NCI-H2029 treated with DMSO at 0.1 percent for 48 hours (cell line): ENCODE measurements at regions not wholly inside any gene's neighbourhood (a gene's known extent, or its start where the extent isn't known, plus 50 kb on each side); places are given as distances from the start of the nearest gene placed in this dataset.
A peak's percentile ranks its signal among the peaks of the same experiment; 100 is the strongest.

Experiments
- DNase-seq: peaks from one replicate; lab custom pipeline; 2025; lab: John Stamatoyannopoulos, UW

DNA sequence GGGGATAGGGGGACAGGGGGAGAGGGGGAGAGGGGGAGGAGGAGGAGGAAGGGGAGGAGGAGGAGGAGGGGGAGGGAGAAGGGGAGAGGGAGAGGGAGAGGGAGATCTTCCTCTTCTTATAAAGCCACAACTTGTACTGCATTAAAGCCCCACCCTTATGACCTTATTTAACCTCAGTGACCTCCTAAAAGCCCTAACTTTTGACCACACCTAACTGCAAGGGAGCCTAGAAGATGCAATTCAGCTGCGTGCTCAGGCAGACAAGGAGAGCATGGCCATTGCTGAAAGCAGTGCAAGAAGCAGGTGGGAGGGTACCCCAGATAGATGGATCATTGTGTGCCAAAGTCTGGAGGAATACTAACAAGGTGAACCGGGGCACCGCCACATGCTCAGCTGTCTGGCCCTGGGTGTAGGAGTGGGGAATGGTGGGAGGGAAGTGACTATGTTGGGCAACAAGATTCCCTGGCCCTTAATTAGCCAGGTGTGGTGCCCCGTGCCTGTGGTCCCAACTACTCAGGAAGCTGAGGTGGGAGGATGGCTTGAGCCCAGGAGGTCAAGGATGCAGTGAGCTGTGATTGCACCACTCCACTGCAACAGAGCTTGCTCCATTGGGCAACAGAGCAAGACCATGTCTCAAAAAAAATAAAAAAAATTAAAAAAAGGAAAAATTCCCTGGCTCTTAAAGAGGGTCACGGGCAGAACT is 125.4 kb upstream of the BOD1 start:
- no peak for DNase-seq

DNA sequence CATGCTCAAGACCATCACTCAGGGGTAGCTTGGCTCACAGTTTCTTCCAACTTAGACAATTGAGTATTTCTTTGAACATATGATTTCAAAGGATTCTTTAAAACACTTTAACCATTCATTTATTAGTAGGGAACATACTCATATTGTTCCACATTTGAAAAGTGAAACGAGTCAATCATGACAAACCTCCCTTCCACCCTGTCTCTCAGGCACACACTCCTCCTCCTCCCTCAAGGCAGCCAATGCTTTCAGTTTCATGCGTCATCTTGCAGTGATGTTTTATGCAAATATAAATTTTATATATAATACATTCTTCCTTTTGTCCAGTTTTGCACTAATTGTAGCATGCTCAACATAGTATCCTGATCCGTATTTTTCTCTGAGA is 126.0 kb upstream of the BOD1 start:
- DNase-seq = no peak

DNA sequence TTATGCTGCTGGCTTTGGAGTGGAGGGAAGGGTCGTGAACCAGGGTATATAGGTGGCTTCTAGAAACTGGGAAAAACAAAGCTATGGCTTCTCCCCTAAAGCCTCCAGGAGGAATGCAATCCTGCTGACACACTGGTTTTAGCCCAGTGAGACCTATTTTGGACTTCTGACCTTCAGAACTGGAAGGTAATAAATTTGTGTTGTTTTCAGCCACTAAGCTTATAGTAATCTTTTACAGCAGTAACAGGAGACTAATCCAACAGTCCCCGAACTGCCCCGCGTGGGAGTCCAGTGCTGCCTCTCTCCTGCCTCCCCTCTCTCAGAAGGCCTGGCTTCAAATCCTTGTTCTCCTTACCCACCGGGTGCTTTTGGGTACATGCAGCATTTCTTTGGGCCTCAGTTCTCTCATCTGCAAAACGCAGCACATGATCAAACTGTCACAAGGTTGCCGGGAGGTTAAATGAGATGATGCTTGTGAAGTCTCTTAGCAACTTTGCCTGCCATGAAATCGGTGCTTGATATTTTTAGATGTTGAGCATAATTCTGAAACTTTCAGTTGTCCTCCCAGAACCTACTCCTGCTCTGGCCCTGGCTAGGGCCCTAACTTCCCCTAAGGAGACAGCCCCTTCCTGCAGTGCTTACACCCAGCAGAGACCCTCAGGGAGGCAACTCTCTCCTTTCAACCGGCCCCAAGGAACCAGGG is 127.3 kb upstream of the BOD1 start:
- no peak for DNase-seq

DNA sequence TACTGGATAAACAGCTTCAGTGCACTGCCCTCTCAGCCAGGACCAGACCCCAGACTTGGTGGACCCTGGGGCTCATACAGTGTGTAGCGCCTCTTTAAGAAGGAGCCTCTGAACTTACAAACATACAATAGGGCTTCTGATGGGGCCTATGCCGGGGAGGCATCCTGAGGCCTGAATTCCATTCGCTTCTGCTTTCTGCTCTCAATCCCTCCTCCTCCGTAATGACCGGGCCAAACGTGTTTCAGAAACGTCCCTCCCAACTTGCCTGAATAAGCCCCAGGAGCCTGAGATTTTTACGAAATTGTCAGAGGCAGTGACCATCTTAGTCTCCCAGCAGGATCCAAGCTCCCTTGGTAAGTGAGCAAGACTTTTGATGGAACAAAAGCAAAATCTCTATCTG is 128.1 kb upstream of the BOD1 start:
- no peak for DNase-seq

DNA sequence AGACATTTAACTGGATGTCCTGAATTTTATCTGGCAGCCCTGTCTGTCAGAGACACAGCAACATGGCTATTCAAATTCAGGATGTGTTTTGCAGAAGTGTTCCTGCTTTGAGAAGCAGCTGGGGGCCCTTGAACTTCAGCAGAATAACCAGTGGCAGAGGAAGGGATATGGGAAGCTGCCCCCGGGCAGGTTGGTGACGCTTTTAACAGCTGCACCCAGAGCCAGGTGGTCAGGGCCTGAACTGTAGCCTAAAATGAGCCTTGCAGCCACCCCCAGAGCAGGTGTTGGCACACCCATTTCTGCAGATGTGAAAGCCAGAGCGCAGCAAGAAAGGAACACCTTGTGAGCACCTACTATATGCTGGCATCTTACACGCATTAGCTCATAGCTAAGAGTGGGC is 128.7 kb upstream of the BOD1 start:
- DNase-seq = no peak

DNA sequence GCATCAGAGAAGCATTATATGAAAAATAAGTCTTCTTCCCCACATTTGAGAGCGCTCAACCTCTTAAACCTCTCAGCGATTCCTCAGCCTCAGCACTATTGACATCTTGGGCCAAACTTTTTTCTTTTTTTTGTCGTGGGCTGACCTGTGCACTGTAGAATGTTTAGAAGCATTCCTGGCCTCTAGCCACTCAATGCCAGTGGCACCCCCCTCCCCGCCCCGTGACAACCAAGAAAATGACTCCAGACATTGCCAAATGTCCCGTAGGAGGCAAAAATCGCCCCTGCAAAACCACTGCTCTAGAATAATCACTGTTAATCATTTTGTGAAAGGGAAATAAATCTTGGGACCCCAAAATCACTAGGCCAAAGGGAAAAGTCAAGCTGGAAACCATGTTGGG is 129.1 kb upstream of the BOD1 start:
- DNase-seq = no peak

DNA sequence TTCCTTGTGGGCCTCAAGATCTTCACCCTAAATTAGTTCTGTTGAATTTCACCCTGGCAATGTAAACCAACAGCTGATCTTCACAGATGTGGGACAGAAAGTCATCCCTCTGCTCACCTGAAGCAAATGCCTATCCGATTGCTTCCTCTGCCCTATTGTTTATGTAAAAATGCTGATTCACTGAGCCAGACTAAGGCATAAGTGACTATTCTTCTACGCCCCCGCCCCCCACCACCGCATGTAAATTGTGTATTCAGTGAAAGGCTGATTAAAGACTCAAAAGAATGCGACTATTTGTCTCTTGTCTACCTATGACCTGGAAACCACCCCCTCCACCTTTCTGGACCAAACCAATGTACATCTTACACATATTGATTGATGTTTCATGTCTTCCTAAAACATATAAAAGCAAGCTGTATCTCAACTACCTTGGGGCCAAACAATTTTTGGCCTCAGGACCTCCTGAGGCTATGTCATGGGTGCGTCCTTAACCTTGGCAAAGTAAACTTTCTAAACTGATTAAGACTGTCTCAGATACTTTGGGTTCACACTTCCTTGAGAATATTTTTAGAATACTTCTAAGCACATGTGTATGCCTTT is 129.7 kb upstream of the BOD1 start:
- no peak for DNase-seq

DNA sequence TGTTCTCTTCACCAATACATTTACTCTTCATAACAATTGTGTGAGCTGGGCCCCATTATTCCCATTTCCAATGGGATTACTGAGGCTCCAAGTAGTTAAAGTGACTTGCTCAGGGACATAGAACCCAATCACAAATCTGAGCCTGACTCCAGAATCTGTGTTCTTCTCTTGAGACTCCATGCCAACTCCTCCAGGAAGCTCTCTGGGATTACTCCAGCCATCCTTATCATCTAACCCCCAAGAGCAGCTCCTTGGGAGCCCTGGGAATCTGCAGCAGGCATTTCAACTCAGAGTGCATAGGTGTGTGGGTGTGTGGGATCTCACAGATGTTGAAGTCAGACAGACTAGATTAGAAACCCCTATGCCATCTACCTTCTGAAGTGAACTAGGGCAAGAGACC is 131.4 kb upstream of the BOD1 start:
- DNase-seq = no peak

DNA sequence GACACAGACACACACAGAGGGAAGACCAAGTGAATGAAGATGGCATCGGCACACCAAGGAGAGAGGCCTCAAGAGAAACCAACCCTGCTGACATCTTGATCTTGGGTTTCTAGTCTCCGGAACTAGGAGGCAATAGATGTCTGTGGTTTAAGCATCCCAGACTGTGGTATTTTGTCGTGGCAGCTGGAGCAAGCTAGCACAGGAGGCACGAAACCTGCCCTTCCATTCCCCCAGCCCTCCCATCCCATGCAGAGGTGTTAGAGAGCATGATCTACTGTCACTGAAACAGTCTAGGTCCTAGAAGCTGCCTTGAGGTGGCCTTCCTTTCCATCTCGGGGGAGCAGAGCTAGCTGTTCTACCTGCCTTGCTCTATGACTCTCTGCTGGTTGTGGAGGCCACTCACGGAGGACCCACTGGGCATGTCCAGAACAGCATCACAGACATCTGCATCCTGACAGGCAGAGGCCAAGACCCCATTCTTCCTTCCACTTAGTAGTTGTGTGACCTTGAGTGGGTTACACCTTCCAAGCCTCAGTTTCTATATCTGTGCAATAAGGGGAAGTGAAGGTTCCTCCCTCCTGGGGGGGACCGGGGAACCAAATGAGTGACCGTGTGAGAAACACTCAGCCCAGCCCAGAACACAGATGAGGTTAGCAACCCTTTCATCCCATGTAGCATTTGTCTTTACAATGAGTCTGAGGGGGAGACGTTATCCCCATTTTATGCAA is 134.3 kb upstream of the BOD1 start:
- no peak for DNase-seq

DNA sequence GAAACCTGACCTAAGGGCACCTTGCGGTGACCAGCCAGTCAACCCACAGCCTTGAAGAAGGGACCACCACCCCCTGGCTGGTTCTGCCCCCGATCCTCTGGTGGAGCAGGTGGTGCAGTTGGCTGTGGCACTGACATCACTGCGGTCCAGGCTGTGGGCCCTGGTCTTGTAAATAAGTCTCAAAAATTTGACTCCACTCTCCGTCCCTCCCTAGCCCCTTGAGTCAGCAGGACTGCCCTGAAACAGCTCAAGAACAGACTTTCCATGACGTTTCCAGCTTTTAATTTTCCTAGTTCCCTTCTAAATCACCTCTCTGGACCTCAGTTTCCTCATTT is 134.8 kb upstream of the BOD1 start:
- DNase-seq = no peak

DNA sequence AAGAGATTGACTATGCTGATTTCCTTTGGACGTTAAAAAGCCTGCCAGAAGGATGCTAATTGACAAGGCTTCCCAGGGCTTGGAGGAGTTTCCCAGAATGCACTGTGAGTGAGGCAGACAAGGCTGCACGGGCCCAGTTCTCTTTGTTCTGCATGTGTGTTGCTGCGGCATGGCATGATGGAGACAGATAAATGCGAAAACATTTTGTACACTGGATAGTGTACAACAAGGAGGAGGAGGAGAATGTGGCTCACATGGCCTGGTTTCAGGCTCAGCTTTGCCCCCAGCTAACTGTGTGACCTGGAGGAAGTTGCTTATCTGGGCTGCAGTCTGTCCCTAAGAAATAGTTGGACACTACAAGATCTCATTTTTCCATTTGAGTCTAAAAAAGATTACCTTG is 135.5 kb upstream of the CPEB4 start:
- DNase-seq = no peak

DNA sequence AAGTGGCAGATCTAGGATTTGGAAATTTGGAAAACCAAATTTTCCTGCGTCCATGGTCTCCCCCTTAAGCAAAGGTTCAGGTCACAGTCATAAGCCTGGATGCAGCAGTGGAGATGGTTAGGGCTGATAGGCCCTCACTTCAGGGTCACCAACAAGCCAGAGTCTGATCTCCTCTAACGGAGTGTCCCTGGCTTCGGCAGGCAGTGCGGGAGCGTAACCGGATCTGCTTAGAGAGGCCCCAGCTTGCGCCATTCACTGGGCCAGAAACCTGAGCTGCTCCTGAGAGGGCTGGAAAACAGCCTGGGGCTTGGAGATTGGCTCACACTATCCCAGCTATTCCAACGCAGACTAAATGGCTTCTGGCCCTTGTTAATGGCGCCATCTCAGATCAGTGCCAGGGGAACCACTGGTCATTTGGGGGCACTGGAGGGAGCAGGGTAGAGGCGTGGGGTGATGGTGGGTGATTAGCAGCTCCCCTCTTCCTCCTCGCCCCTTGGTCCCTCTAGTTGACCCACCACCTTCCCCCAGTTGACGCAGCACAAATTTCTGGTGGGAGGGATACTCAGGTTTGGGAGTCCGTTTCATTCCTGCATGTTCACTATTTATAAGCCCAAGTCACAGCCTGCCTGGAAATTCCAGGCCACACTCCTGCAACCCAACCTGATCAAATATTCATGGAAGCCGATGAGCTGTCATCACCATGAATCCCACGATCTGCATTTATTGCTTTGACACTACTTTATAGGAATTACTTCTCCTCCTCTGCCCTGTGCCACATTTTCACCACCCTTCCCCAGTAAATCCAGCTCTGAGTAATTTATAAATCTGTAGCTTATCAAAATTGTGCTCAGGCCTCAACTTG is 134.6 kb upstream of the CPEB4 start:
- peak; percentile 44 for DNase-seq

DNA sequence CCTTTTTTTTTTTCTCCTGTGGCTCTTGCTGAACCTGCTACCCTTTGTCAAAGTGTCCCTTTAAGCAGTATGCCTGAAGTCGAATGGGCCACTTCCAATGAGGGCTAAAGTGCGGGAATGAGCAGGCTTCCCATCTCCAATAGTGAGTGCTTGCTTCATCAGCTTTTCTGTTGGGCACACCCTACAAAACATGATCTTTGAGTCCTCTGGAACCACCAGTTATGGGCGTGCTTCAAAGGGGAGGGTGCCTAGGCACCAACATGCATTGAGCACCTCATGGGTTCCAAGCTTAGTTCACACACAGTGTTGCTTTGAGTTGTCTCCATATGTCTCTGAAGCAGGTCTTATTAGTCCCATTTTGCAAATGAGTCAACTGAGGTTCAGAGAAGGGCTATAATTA is 132.8 kb upstream of the CPEB4 start:
- no peak for DNase-seq

DNA sequence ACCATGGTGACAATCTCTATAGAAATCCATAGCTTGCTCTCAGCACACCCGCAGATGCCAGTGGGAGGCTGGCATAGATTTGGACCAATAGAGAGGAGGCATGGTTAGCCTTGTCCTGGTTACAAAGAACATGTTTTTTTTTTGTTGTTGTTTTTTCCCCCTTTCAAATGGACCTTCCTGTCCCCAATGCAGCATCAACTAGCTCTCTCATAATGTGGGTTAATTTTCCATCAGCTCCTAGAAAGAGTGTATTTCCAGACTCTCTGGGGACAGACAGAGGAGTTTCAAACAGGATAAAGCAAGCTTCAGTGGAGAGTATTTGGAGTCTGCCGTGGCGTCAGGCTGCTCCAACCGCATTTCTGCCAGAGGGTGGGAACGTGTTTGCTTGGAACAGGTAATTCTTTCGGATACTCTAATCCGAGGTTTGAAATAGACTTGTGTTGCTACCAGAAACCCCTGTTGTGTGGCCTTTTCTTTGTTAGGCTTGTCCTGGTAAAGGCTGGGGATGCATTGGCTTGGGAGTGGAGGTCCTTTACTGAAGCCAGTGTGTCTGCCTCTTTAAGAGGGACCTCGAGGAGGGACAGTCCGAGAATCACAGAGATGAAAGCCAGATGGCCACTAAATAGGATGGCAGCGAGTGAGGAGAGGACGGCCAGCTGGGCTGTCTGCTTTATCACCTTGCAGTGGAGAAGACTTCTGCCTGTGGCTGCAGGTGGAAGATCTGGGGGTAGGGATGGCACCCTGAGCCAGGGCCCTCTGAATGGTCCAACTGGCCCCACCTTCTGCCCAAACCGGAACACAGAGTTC is 130.5 kb upstream of the CPEB4 start:
- no peak for DNase-seq

DNA sequence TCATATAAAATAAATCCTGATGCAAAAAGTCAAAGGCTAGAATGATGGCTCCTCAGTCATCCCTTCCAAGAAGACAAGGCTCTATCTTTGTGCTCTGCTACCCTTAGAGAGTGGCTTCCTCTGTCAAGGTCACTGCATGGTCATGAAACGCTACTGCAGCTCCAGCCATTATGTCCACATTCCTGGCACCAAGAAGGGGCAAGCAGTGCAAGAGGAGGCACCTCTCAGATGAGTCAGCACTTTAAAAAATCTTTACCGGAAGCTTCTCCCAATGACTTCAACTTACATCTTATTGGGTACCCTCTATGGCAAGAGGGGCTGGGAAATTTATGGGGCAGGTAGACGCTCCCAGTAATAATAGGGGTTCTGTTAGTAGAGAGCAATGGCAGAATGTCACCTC is 129.5 kb upstream of the CPEB4 start:
- no peak for DNase-seq

DNA sequence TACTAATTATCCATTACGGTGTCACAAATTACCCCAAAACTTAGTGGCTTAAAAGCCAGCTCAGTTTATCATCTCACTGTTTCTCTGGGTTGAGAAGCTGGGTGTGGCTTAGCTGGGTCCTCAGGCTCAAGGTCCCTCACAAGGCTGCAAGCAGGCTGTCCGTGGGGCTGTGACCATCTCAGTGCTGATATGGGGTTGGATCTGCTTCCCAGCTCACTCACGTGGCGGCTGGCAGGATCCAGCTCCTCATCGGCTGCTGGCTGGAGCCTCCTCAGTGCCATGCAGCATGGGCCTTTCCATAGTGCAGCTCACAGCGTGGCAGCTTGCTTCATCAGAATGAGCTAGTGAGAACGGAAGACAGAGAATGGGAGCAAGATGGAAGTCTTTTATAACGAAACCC is 128.5 kb upstream of the CPEB4 start:
- no peak for DNase-seq

DNA sequence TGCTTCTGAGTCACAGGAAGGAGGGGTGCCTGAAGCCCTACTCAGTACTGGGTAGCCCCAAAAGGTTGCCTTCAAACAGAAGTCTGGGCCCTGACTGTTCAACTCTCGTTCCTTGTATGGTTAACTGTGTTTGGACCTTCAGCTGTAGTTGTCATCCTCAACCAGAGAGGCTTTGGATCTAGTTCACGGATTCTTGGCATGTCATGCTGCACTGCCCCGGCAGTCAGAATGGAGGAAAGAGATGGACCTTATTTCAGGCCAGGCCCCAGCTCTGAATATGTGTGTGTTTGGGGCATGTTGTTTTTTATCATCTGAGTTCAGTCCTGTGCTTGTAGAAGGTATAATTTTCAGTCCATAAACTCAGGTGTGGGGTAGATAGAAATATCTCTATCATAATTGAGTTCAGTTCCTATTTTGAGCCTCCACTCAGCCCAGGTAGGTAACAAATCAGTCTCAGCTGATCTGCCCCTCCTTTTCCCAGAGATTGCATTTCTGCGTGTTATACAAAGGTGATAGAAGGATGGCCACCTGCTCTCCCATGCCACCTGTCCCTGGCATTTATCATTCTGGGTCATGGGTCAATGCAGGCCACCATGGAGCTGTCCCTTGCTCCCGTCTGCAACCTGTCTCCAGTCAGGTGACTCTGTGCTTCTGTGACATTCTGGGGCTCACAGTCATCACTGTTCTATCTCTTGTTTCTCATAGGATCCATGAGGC is 127.5 kb upstream of the CPEB4 start:
- DNase-seq = no peak

DNA sequence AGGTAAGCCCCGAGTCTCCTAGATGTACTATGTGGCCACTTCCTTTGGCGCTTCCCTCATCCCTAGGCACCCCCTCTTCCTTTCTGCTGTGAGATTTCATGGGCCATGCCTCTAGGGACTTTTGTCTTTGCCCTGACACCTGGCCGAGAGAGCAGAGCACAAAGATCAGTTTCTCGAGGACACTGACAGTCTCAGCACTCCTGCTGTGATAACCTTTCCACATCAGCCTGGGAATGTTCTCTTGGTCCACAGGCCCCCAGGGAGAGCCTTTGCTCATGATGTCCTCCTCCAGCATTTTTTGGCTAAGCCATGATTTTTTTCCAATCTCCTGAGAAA is 127.0 kb upstream of the CPEB4 start:
- DNase-seq = no peak

DNA sequence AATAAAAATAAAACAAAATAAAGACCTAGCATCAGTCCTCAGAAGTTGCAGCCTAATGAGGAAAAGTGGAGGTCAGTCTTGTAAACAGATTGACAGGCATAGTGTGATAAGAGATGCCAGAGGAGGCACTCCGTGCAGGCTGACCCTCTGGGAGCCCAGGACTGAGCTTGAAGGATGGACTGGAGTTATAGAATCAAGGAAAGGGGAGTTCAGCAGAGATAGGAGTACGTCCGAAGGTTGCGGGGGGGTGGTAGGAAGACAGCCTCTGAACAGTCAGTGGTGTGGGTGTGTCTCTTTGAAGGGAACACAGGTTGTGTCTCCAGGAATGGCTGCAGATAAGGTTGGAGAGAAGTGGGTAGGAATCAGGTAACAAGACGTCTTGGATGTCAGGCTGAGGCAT is 126.1 kb upstream of the CPEB4 start:
- no peak for DNase-seq

DNA sequence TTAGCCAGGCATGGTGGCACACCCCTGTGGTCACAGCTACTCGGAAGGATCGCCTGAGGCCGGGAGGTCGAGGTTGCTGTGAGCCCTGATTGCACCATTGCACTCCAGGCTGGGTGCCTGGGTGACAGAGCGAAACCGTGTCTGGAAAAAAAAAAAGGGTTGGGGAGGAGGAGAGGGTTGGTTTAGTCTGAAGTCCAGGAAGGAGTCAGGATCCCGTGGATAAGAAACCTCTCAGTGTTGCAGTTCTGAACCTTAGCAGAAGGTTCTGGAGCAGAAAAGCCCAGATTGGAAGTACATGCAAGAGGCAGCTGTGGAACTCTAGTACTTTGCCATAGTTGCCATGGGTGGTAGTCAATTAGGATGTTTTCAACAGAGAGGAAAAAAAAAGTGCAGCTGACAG is 125.2 kb upstream of the CPEB4 start:
- DNase-seq = no peak

DNA sequence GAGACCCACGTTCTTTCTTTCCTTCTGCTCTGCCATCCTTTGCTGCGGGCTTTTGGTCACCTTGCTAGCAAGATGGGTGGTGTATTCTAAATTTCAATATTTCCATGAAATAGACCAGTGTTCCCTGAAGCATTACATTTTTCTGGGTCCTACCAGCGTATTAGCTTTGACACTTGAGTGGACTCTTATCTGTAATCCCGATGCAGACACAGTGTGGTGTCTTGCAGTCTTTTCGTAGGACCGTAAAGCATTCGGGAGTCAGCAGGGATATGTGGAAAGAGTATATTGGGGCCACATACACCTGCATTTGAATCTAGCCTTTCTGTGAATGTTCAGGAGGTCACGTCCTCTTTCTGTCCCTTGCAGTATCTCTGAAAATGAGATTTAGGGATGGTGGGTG is 124.7 kb upstream of the CPEB4 start:
- DNase-seq = no peak
